ENCODE measurements at regions not wholly inside any gene's neighbourhood (a gene's known extent, or its start where the extent isn't known, plus 50 kb on each side); places are given as distances from the start of the nearest gene placed in this dataset.

DNA sequence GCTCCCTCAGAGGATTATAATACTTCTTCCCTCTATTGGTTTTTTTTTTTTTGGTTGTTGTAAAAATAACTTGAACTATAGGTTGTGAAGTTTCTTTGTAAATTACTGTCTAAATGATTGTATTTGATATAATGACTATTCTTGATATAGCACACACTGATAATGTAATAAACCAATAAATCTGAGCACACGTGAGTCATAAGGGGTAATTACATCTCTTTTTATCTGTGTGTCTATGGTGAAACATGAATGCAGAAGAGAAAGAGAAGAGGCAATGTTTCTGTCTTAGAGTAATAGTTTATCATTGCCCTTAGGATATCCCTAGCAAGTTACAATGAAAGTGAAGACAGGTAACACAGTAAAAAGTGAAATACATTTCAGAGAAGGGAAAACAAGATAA is 64.1 kb upstream of the RAPGEF4 start:
- no TSS peak for BruUV-seq (replicated peaks)
- FAIRE-seq (no peak), DNase-seq (ENCODE audit: extremely low read depth in 1 of 4, low spot score in 3 of 4) (no peak), ATAC-seq (no peak)
- H2AFZ ChIP-seq (ENCODE audit: low read depth, low read length): no peak overlapping the region
- H3K4me2 ChIP-seq (ENCODE audit: insufficient read depth, low read length): no peak overlapping the region
- H3K27me3 ChIP-seq (ENCODE audit: control insufficient read depth in 2 of 2, insufficient read depth in 2 of 2, low read length in 2 of 2): no peaks in the 10 kb centered on the region
- CTCF ChIA-PET (ENCODE audit: low intra/inter-chr PET ratio): no interaction called here
- H3K4me3 ChIP-seq: no peak overlapping the region
- intact Hi-C loops (cut with micrococcal nuclease) (no loop called here), in situ Hi-C loops (cut with MboI) (no loop called here)
- no peaks in the 10 kb centered on the region for H3K36me3 ChIP-seq (ENCODE audit: control insufficient read depth, insufficient read depth, low read length)
- H3K9ac ChIP-seq (ENCODE audit: insufficient read depth in 1 of 2, low read depth in 2 of 2, low read length in 2 of 2): no peak overlapping the region
- POLR2A ChIA-PET: no interaction called here
- H3K9me1 ChIP-seq (ENCODE audit: control insufficient read depth, insufficient read depth, low read length): no peaks in the 10 kb centered on the region
- no peaks in the 10 kb centered on the region for H3K79me2 ChIP-seq (ENCODE audit: control insufficient read depth, insufficient read depth, low read length)
- TF ChIP-seq SIX5 (IDR thresholded peaks at IDR 0.05; ENCODE audit: borderline replicate concordance in 1 of 2, insufficient read depth in 1 of 2, low read depth in 1 of 2, low read length in 2 of 2) (no peak), GABPA (tag; conservative IDR thresholded peaks at IDR 0.05; ENCODE audit: low read depth) (no peak)
- TF ChIP-seq, protein P1, sequence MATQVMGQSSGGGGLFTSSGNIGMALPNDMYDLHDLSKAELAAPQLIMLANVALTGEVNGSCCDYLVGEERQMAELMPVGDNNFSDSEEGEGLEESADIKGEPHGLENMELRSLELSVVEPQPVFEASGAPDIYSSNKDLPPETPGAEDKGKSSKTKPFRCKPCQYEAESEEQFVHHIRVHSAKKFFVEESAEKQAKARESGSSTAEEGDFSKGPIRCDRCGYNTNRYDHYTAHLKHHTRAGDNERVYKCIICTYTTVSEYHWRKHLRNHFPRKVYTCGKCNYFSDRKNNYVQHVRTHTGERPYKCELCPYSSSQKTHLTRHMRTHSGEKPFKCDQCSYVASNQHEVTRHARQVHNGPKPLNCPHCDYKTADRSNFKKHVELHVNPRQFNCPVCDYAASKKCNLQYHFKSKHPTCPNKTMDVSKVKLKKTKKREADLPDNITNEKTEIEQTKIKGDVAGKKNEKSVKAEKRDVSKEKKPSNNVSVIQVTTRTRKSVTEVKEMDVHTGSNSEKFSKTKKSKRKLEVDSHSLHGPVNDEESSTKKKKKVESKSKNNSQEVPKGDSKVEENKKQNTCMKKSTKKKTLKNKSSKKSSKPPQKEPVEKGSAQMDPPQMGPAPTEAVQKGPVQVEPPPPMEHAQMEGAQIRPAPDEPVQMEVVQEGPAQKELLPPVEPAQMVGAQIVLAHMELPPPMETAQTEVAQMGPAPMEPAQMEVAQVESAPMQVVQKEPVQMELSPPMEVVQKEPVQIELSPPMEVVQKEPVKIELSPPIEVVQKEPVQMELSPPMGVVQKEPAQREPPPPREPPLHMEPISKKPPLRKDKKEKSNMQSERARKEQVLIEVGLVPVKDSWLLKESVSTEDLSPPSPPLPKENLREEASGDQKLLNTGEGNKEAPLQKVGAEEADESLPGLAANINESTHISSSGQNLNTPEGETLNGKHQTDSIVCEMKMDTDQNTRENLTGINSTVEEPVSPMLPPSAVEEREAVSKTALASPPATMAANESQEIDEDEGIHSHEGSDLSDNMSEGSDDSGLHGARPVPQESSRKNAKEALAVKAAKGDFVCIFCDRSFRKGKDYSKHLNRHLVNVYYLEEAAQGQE (IDR thresholded peaks at IDR 0.05; ENCODE audit: borderline replicate concordance): no peak
- TF ChIP-seq, protein P1 (CRISPR knock-in tag; IDR thresholded peaks at IDR 0.05; ENCODE audit: low read depth): no peak
- H3K9me3 ChIP-seq (replicated peaks; ENCODE audit: control insufficient read depth, insufficient read depth, low read depth, low read length): no peaks in the 10 kb centered on the region
- 6% methylated on average over 1 of the region's 1 CpG for WGBS (ENCODE audit: insufficient coverage, low coverage, missing lambda C conversion rate)
- peaks cover 4 to 6% of the 10 kb centered on the region in 2 experiments; a peak in 4 of 5 replicates for H3K4me1 ChIP-seq (replicated peaks in 1 of 2; ENCODE audit: control insufficient read depth in 2 of 2, insufficient read depth in 2 of 2, low read length in 2 of 2)
- no peaks in the 10 kb centered on the region for H4K20me1 ChIP-seq (replicated peaks; ENCODE audit: control insufficient read depth, insufficient read depth, low read length)
- no peak overlapping the region for H3K27ac ChIP-seq (ENCODE audit: extremely low read depth, low read depth, low read length)
